Astrocyte of the spinal cord (primary cell): ENCODE measurements at regions not wholly inside any gene's neighbourhood (a gene's known extent, or its start where the extent isn't known, plus 50 kb on each side); places are given as distances from the start of the nearest gene placed in this dataset.

ENCODE experiments used
- DNase-seq: peaks from one replicate; pipeline ENCODE4 v3.0.0; 2011; ENCODE audit warnings: low read depth, low spot score
- H3K4me3 ChIP-seq: 2 replicates; pipeline ENCODE4 v1.5.1; 2011; ENCODE audit warnings: low read depth, mild to moderate bottlenecking, low read length, moderate library complexity
- CTCF ChIP-seq: IDR thresholded peaks from 2 replicates; pipeline ENCODE4 v1.5.1; 2012; ENCODE audit warnings: low read depth, mild to moderate bottlenecking, low read length, inconsistent platforms
- in situ Hi-C: cut with HindIII; loops from 2 replicates; pipeline ENCODE4 v1.10.0; 2017; ENCODE audit warnings: low sequenced_read_pairs

GRCh38 chr4:117429061-117429460 lies 343.7 kb upstream of the TRAM1L1 start:
- TF ChIP-seq CTCF, result no peak
- no peak for DNase-seq
- H3K4me3 ChIP-seq, result no peak overlapping the region
- in situ Hi-C loops, result no loop called here

- TF ChIP-seq CTCF, result no peak
- no peak for DNase-seq
- in situ Hi-C loops, result no loop called here
- no peak overlapping the region for H3K4me3 ChIP-seq
These were observed 344.1 kb upstream of the TRAM1L1 start for GRCh38 chr4:117429506-117429905.

GRCh38 chr4:117434424-117434823 lies 349.0 kb upstream of the TRAM1L1 start:
- no peak overlapping the region for H3K4me3 ChIP-seq
- DNase-seq, result no peak
- no peak for TF ChIP-seq CTCF
- in situ Hi-C loops, result no loop called here

GRCh38 chr4:117447925-117448324 lies 362.5 kb upstream of the TRAM1L1 start:
- peak; percentile 14 for TF ChIP-seq CTCF
- DNase-seq, result no peak
- H3K4me3 ChIP-seq, result no peak overlapping the region
- in situ Hi-C loops, result no loop called here

- in situ Hi-C loops, result no loop called here
- DNase-seq, result no peak
- H3K4me3 ChIP-seq, result no peak overlapping the region
- no peak for TF ChIP-seq CTCF
These were observed 369.7 kb upstream of the TRAM1L1 start for GRCh38 chr4:117455088-117455487.

- in situ Hi-C loops, result no loop called here
- no peak for TF ChIP-seq CTCF
- no peak for DNase-seq
- H3K4me3 ChIP-seq, result no peak overlapping the region
These were observed 381.0 kb upstream of the TRAM1L1 start for GRCh38 chr4:117466388-117466787.

- no peak overlapping the region for H3K4me3 ChIP-seq
- in situ Hi-C loops, result no loop called here
- no peak for TF ChIP-seq CTCF
- DNase-seq, result no peak
These were observed 382.0 kb upstream of the TRAM1L1 start for GRCh38 chr4:117467404-117467803.
